Keratinocyte (primary cell): ENCODE measurements at regions not wholly inside any gene's neighbourhood (a gene's known extent, or its start where the extent isn't known, plus 50 kb on each side); places are given as distances from the start of the nearest gene placed in this dataset.
"Not testable (repeated sequence)": the region's sequence is repeated elsewhere in the genome, so short reads cannot be mapped to it uniquely, and the experiment has no call there.

ENCODE experiments used
- DNase-seq: peaks from one replicate; pipeline ENCODE4 v3.0.0-alpha.2; 2011; ENCODE audit warnings: low read depth, missing footprints, low spot score
- FAIRE-seq: peaks from 2 replicates; lab custom pipeline; 2011; peaks lifted over from hg19 to GRCh38; lab: Jason Lieb, UNC
- H2AFZ ChIP-seq: 2 replicates; pipeline ENCODE4 v1.6.0; 2012; ENCODE audit warnings: low read length, control low read depth, inconsistent platforms; ENCODE audit not compliant: control insufficient read depth
- H3K27ac ChIP-seq: 2 replicates; pipeline ENCODE4 v1.5.1; 2011; ENCODE audit warnings: low read length; ENCODE audit not compliant: control insufficient read depth, insufficient read depth
- H3K27me3 ChIP-seq: 3 replicates; pipeline ENCODE4 v1.6.0; 2011; ENCODE audit warnings: low read length; ENCODE audit not compliant: control insufficient read depth, insufficient read depth; ENCODE audit errors: extremely low read depth
- H3K36me3 ChIP-seq, 2 experiments: 2 replicates in 1 of 2; 3 replicates in 1 of 2; pipeline ENCODE4 v1.5.1; 2011; ENCODE audit warnings: low read length in 2 of 2, mild to moderate bottlenecking in 1 of 2; ENCODE audit not compliant: control insufficient read depth in 2 of 2, insufficient read depth in 2 of 2; ENCODE audit errors: extremely low read depth in 1 of 2
- H3K4me1 ChIP-seq: 3 replicates; pipeline ENCODE4 v1.5.1; 2011; ENCODE audit warnings: low read length; ENCODE audit not compliant: control insufficient read depth, insufficient read depth; ENCODE audit errors: extremely low read depth
- H3K4me2 ChIP-seq: 3 replicates; pipeline ENCODE4 v1.6.0; 2011; ENCODE audit warnings: low read depth, low read length; ENCODE audit not compliant: control insufficient read depth, insufficient read depth; ENCODE audit errors: extremely low read depth
- H3K4me3 ChIP-seq, 3 experiments: fragments of 200-600 bp in 1 of 3; sonication (generic) in 1 of 3; 2 replicates in 2 of 3; 3 replicates in 1 of 3; pipeline ENCODE4 v1.5.1; 2011 to 2016; ENCODE audit warnings: low read length in 3 of 3, mild to moderate bottlenecking in 3 of 3, control low read depth in 2 of 3, inconsistent platforms in 1 of 3, low read depth in 1 of 3, mixed read lengths in 1 of 3, mixed run types in 1 of 3, moderate library complexity in 1 of 3; ENCODE audit not compliant: control insufficient read depth in 2 of 3, insufficient read depth in 2 of 3; ENCODE audit errors: extremely low read depth in 1 of 3
- H3K79me2 ChIP-seq: 2 replicates; pipeline ENCODE4 v1.6.0; 2012; ENCODE audit warnings: low read length; ENCODE audit not compliant: control insufficient read depth, insufficient read depth
- H3K9ac ChIP-seq: 3 replicates; pipeline ENCODE4 v1.6.0; 2011; ENCODE audit warnings: low read length; ENCODE audit not compliant: control insufficient read depth, insufficient read depth; ENCODE audit errors: extremely low read depth
- H3K9me1 ChIP-seq: 3 replicates; pipeline ENCODE4 v1.6.0; 2011; ENCODE audit warnings: low read length; ENCODE audit not compliant: control insufficient read depth, insufficient read depth; ENCODE audit errors: extremely low read depth
- H3K9me3 ChIP-seq: 2 replicates; pipeline ENCODE4 v1.5.1; 2012; ENCODE audit warnings: low read depth, low read length; ENCODE audit not compliant: control insufficient read depth
- H4K20me1 ChIP-seq: 3 replicates; pipeline ENCODE4 v1.6.0; 2011; ENCODE audit warnings: low read length; ENCODE audit not compliant: control insufficient read depth, insufficient read depth; ENCODE audit errors: extremely low read depth
- dilution Hi-C: fragments of 300-500 bp; cut with MboI; formaldehyde crosslinking; loops from one replicate; pipeline ENCODE4 v1.7.0; 2020; ENCODE audit warnings: low sequenced_read_pairs; ENCODE audit not compliant: extremely low pct_ligation_motif_present

DNA sequence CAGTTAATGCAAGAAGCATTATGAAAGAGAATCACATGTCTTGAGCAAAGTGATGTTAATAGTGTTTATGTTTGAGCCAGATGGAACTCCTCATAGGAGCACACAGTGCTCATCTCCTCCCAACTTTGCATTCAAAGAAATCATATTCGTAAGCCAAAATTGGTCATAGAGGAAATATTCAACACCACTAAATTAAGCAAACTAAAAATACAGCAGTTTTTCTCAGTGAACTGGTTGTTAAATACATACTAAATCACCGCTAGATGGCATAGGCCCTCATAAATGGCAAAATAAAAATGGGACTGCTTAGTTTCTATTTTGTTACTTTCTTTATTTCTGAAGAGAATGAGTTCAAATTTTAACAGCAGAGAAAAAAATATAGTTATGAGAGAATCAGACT lies 114.3 kb downstream of the SYT15 start:
- H3K9me1 ChIP-seq, H4K20me1 ChIP-seq, H3K36me3 ChIP-seq, H3K9ac ChIP-seq, H3K27ac ChIP-seq, H3K4me3 ChIP-seq, dilution Hi-C loops, H3K27me3 ChIP-seq, H3K4me1 ChIP-seq, FAIRE-seq, H2AFZ ChIP-seq, H3K9me3 ChIP-seq, DNase-seq, H3K79me2 ChIP-seq, H3K4me2 ChIP-seq: not testable (repeated sequence)

DNA sequence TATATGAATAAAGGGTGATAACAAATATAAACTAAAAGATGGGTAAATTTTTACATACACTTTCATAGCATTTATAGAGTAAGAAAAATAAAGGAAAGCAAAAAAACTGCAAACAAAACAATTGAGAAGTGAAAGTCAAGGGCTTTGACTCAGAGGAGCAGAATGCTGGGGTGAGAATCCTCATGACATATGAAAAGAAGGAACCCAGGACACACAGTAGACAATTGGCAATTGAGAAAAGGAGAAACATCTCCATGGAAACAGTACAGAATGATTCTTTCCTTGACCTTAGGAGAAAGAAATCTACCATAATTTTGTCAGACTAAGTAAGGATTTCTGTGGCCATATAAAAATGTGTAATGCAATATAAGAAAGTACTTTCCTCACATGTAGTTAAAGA lies 138.3 kb downstream of the SYT15 start:
- H4K20me1 ChIP-seq, H3K9me1 ChIP-seq, H3K4me3 ChIP-seq, dilution Hi-C loops, H3K4me2 ChIP-seq, H3K9me3 ChIP-seq, DNase-seq, H3K27ac ChIP-seq, H2AFZ ChIP-seq, H3K27me3 ChIP-seq, H3K4me1 ChIP-seq, H3K79me2 ChIP-seq, H3K36me3 ChIP-seq, FAIRE-seq, H3K9ac ChIP-seq: not testable (repeated sequence)

DNA sequence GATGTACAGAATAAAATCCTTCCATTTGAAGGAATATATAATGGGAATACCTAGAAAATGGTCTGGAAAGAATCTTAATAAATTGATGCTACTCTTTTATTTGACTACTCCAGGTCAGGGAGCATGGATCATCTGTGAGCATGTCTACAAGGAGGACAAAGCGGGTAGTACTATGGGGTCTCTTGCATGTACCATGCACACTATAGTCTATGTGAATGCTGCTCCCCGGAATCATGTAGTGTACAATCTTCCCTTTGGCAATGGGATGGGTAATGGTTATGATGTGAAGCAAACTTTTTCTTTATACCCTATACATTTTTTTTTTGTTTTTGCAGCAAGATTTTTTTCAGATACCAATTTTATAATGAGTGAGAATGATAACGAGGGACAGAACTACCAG lies 139.1 kb downstream of the SYT15 start:
- H3K9me3 ChIP-seq, FAIRE-seq, H3K27me3 ChIP-seq, H3K9me1 ChIP-seq, DNase-seq, H3K79me2 ChIP-seq, H2AFZ ChIP-seq, H3K4me2 ChIP-seq, H3K27ac ChIP-seq, H3K9ac ChIP-seq, H3K4me3 ChIP-seq, H3K36me3 ChIP-seq, dilution Hi-C loops, H3K4me1 ChIP-seq, H4K20me1 ChIP-seq: not testable (repeated sequence)
